Stomach (tissue), 4 donors: ENCODE measurements at regions not wholly inside any gene's neighbourhood (a gene's known extent, or its start where the extent isn't known, plus 50 kb on each side); places are given as distances from the start of the nearest gene placed in this dataset.

ENCODE experiments used
- POLR2AphosphoS5 ChIP-seq, 3 donors: sonication (generic); formaldehyde crosslinking; IDR thresholded peaks; one replicate each; pipeline ENCODE4 v1.6.1; 2016; ENCODE audit warnings: antibody characterized with exemption in 3 of 3
- TF ChIP-seq, protein P1 (sequence below), 7 experiments: fragments of 450-650 bp in 4 of 7; fragments of 200-600 bp in 3 of 7; sonication (generic) in 3 of 7; IDR thresholded peaks; one replicate each; pipeline ENCODE4 v1.5.1; 2016 to 2019; ENCODE audit warnings: antibody characterized with exemption in 7 of 7, control low read depth in 2 of 7, mild to moderate bottlenecking in 1 of 7

- TF ChIP-seq, protein P1, sequence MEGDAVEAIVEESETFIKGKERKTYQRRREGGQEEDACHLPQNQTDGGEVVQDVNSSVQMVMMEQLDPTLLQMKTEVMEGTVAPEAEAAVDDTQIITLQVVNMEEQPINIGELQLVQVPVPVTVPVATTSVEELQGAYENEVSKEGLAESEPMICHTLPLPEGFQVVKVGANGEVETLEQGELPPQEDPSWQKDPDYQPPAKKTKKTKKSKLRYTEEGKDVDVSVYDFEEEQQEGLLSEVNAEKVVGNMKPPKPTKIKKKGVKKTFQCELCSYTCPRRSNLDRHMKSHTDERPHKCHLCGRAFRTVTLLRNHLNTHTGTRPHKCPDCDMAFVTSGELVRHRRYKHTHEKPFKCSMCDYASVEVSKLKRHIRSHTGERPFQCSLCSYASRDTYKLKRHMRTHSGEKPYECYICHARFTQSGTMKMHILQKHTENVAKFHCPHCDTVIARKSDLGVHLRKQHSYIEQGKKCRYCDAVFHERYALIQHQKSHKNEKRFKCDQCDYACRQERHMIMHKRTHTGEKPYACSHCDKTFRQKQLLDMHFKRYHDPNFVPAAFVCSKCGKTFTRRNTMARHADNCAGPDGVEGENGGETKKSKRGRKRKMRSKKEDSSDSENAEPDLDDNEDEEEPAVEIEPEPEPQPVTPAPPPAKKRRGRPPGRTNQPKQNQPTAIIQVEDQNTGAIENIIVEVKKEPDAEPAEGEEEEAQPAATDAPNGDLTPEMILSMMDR (IDR thresholded peaks at IDR 0.05): no peak
- no peak for TF ChIP-seq POLR2AphosphoS5 (IDR thresholded peaks at IDR 0.05)
Observed at GRCh38 chr4:155426953-155427352, 50.2 kb upstream of the MAP9 start.
